Astrocyte of the cerebellum (primary cell): ENCODE measurements at regions not wholly inside any gene's neighbourhood (a gene's known extent, or its start where the extent isn't known, plus 50 kb on each side); places are given as distances from the start of the nearest gene placed in this dataset.

Experiments used
- DNase-seq: peaks from one replicate; pipeline ENCODE4 v3.0.0-alpha.2; 2011; ENCODE audit warnings: low read depth
- H3K4me3 ChIP-seq: 2 replicates; pipeline ENCODE4 v1.5.1; 2011; ENCODE audit warnings: mild to moderate bottlenecking, low read depth, low read length, moderate library complexity
- in situ Hi-C: cut with HindIII; loops from 2 replicates; pipeline ENCODE4 v1.10.0; 2017; ENCODE audit warnings: low sequenced_read_pairs
- TF ChIP-seq, protein P1 (sequence below): IDR thresholded peaks from 2 replicates; pipeline ENCODE4 v1.5.1; 2012; ENCODE audit warnings: low read length, low read depth, moderate library complexity, mild to moderate bottlenecking; ENCODE audit errors: missing control alignments

DNA sequence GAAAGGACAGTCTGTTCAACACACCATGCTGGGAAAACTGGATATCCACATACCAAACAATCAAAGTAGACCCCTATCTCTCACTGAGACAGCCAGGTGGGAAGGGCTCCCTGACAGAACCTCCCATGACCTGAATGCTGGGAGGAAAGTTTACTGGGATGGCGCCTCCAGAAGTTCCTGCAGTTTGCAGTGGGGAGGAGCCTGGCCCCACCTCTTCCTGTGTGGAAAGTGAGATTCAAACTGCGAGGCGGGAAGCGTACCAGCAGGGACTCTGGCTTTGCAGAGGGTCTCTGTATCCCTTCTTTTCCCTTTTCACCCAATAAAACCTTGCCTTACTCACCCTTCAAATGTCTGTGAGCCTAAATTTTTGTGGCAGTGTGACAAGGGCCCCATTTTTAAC is 190.7 kb downstream of the HHIPL2 start:
- in situ Hi-C loops, result no loop called here
- H3K4me3 ChIP-seq, result no peak overlapping the region
- no peak for DNase-seq
- TF ChIP-seq, protein P1, sequence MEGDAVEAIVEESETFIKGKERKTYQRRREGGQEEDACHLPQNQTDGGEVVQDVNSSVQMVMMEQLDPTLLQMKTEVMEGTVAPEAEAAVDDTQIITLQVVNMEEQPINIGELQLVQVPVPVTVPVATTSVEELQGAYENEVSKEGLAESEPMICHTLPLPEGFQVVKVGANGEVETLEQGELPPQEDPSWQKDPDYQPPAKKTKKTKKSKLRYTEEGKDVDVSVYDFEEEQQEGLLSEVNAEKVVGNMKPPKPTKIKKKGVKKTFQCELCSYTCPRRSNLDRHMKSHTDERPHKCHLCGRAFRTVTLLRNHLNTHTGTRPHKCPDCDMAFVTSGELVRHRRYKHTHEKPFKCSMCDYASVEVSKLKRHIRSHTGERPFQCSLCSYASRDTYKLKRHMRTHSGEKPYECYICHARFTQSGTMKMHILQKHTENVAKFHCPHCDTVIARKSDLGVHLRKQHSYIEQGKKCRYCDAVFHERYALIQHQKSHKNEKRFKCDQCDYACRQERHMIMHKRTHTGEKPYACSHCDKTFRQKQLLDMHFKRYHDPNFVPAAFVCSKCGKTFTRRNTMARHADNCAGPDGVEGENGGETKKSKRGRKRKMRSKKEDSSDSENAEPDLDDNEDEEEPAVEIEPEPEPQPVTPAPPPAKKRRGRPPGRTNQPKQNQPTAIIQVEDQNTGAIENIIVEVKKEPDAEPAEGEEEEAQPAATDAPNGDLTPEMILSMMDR, result no peak

DNA sequence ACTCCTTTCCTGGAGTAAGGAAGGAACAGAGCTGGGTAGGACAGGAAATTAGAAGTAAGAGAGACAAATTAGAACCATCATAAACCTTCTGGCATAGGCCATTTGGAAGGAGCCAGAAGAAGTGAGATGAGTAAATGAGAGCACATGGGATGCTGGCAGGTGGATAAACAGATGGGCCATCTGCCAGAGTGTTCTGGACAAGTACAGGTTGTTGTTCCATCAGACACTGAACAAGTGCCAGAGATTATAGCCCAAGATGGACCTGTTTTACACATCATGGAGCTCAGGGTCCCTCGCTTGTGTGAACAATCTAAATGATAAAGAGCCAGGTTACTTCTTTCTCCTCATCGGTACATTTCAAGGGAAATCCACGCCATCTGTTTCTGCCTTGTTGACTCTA is 200.3 kb downstream of the HHIPL2 start:
- in situ Hi-C loops, result no loop called here
- H3K4me3 ChIP-seq, result no peak overlapping the region
- TF ChIP-seq, protein P1, result no peak
- no peak for DNase-seq

DNA sequence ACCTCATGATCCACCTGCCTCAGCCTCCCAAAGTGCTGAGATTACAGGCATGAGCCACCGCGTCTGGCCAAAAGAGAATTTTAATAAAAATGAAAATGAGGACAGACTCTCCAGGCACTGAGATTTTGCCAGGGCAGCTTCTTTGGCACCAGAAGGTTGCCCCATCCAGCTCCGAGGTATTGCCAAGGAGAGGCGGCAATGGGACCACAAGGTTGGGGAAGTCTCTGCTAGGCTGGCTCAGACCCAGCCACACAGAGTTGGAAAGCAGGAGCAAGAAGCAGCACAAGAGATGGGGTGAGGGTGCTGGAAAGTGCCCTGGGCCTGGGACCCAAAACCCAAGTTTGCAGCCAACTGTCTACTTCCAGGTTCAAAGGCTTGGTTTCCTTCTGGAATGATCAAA is 200.9 kb downstream of the HHIPL2 start:
- TF ChIP-seq, protein P1, result no peak
- in situ Hi-C loops, result no loop called here
- no peak for DNase-seq
- no peak overlapping the region for H3K4me3 ChIP-seq

DNA sequence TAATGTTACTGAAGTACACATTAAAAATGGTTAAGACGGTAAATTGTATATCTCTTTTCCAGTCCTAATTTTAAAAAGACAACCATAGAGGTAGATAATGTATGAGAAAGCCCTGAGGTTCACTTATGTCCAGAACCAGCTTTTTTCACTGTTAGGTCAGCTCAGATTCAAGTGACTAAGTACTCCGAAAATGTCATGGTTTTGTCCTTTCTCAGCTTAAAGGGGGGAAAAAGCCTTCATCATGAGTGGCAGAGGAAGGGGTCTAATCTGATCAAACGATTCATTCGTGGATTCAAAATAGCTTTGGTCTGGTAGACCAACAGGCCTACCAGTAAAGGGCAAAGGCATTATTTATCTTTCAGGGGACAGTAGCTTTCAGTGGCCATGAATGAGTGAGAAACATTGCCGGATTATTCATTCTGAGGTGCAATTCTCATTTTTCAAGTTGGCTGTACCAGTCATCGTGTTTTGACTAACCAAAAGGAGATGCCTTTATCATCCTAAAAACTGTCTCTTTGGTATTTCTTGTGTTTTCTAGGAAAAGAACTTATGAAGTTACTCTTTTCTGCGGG is 208.4 kb downstream of the HHIPL2 start:
- no peak overlapping the region for H3K4me3 ChIP-seq
- in situ Hi-C loops, result no loop called here
- DNase-seq, result no peak
- TF ChIP-seq, protein P1, result no peak

DNA sequence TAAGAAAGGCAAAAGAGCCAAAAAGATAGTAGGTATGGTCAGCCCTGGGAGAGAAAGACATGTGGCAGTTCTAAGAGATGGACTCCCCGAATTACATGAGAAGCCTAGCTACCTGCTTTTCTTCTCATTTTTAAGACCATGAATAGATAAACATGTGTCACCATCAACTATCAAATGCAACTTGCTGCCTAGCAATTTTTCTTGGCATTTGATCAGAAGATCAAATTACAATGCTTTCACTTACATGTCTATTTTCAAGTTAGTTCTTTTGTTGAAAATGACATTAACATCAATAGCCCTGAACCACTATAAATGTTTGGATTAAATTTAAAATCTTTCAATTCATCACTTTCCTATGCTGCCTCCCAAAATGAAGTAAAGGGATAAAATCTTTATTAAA is 212.3 kb downstream of the HHIPL2 start:
- TF ChIP-seq, protein P1, result no peak
- in situ Hi-C loops, result no loop called here
- DNase-seq, result no peak
- H3K4me3 ChIP-seq, result no peak overlapping the region

DNA sequence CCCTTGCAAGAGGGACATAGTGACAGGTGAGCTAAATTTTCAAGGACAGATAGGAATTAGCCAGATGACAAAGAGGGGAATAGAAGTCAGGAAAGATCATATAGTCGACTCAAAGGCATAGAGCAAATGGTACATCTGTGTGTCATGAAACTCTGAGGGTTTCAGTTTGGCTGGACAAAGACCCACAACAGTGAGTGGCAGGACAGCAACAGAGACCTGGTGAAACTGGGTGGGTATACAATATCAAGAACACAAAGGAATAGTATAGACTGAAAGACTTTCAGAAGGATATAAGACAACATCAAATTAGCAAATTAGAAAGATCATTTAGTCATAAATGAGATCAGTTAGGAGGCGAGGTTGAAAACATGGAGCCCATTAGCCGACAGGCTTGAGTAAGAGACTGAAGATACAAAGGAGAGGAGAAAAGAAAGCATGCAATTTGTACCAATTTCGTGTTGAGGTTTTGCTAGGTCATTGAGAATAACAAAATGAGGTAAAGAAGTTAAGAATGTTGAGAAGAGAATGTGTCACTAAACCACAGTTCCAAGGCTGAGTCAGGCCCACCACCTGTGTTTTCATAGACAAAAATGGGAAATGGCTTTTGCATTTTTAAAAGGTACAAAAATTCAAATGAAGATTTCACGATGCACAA is 213.8 kb downstream of the HHIPL2 start:
- TF ChIP-seq, protein P1, result no peak
- in situ Hi-C loops, result no loop called here
- H3K4me3 ChIP-seq, result no peak overlapping the region
- peak; percentile 41 for DNase-seq
